GM19035 (cell line): ENCODE measurements at regions not wholly inside any gene's neighbourhood (a gene's known extent, or its start where the extent isn't known, plus 50 kb on each side); places are given as distances from the start of the nearest gene placed in this dataset.

Experiments
- ATAC-seq: cut with Tn5 transposase; IDR thresholded peaks from one replicate; pipeline ENCODE4 v1.9.1; 2021; ENCODE audit not compliant: unreplicated experiment

- no peak for ATAC-seq
These were observed 154.0 kb upstream of the MKI67 start for GRCh38 chr10:128280271-128280670.

GRCh38 chr10:128281343-128281742 is 155.1 kb upstream of the MKI67 start:
- ATAC-seq: no peak

GRCh38 chr10:128281861-128282260 is 155.6 kb upstream of the MKI67 start:
- no peak for ATAC-seq

- no peak for ATAC-seq
These were observed 160.0 kb upstream of the MKI67 start for GRCh38 chr10:128286141-128286761.

GRCh38 chr10:128286762-128287500 is 160.7 kb upstream of the MKI67 start:
- no peak for ATAC-seq

GRCh38 chr10:128287921-128288320 is 161.7 kb upstream of the MKI67 start:
- ATAC-seq: no peak

GRCh38 chr10:128289621-128290020 is 163.4 kb upstream of the MKI67 start:
- ATAC-seq: no peak

GRCh38 chr10:128295003-128295402 is 168.8 kb upstream of the MKI67 start:
- no peak for ATAC-seq

GRCh38 chr10:128296253-128297007 is 170.2 kb upstream of the MKI67 start:
- no peak for ATAC-seq

- ATAC-seq: no peak
These were observed 171.6 kb upstream of the MKI67 start for GRCh38 chr10:128297709-128298378.

GRCh38 chr10:128298587-128298986 is 172.4 kb upstream of the MKI67 start:
- no peak for ATAC-seq

GRCh38 chr10:128300290-128300824 is 174.1 kb upstream of the MKI67 start:
- ATAC-seq: no peak

GRCh38 chr10:128301051-128301450 is 174.8 kb upstream of the MKI67 start:
- ATAC-seq: no peak

GRCh38 chr10:128302808-128303207 is 176.6 kb upstream of the MKI67 start:
- ATAC-seq: no peak

- no peak for ATAC-seq
These were observed 178.0 kb upstream of the MKI67 start for GRCh38 chr10:128304271-128304670.

- no peak for ATAC-seq
These were observed 179.6 kb upstream of the MKI67 start for GRCh38 chr10:128305601-128306345.

- no peak for ATAC-seq
These were observed 180.3 kb upstream of the MKI67 start for GRCh38 chr10:128306535-128306934.

- no peak for ATAC-seq
These were observed 180.7 kb upstream of the MKI67 start for GRCh38 chr10:128306966-128307365.

- ATAC-seq: no peak
These were observed 181.6 kb upstream of the MKI67 start for GRCh38 chr10:128307820-128308219.

- ATAC-seq: no peak
These were observed 184.9 kb upstream of the MKI67 start for GRCh38 chr10:128310971-128311658.
